ENCODE measurements at regions not wholly inside any gene's neighbourhood (a gene's known extent, or its start where the extent isn't known, plus 50 kb on each side); places are given as distances from the start of the nearest gene placed in this dataset.
"Not testable (repeated sequence)": the region's sequence is repeated elsewhere in the genome, so short reads cannot be mapped to it uniquely, and the experiment has no call there.

DNA sequence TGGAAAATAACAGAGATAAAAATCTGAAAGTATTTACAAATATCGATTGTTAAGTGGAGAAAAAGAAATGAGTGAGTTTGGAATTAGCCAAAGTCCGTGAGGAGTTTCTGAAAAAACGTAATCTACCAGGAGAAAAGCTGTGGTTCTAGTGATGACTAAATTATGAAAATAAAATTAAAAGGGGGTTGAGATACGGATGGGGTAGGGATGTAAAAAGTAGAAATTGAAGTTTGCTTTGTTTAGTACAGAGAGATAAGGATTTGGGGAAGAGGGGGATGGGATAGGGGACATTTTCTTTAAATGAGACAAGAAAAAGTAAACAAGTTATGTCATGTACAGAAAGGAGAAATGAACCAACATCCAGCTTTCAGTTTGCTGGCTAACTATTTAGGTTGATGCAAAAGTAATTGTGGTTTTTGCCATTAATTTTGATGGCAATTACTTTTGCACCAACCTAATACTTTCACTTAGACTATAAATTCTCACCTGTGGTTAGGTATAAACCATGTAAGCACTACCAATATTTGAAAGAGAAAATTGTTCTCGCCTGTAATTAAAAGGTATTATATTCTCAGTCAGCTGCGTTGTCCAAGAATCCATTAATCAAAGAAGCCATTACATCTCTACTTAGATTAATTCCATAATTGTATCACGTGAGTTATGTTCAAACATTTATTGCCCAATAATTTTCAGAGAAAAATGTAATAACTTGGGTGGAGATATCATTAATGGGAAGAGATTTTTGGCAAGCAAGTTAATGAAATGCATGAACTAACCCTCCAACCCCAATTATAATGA is 143.0 kb upstream of the NRP1 start:
- DNase-seq (ENCODE audit: low read depth in 2 of 2): no peak

DNA sequence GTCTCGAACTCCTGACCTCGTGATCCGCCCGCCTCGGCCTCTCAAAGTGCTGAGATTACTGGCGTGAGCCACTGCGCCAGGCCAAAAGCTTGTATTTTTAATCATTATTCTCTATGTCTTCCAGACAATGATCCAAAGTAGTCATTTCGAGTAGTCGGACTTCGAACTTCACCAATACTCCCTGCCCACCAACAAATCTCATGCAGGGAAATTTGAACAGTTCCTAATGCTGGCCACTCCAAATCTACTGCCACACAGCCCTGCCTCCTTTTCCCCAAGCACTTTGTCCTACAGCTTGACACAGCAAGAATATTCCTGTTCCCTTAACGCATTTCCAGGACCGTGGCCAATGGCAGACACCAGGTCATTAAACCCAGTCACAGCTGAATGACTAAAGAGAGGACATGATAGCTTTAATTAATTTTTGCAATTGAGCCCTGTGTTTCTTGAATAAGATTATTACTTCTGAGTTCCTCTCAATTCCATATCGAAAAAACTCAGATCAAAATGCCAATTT is 142.3 kb upstream of the NRP1 start:
- DNase-seq (ENCODE audit: low read depth in 2 of 2): no peak

DNA sequence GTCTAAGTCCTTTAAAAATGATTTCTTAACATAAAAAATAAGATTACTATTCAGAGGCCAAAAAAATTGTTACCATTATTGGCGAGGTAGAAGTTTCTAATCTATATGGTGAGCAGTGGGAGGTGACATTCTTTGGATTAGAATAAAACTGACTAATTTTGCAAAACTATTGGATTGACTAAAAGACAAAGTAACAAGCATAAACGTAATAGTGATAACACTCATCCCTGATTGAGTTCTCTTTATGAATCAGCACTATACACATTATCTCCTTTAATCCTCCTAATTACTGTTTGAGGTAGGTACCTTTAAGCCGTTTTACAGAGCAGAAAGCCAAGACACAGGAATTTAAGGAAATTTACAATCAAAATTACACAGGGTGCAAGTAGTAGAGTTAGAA is 139.2 kb upstream of the NRP1 start:
- no peak for DNase-seq (ENCODE audit: low read depth in 2 of 2)

DNA sequence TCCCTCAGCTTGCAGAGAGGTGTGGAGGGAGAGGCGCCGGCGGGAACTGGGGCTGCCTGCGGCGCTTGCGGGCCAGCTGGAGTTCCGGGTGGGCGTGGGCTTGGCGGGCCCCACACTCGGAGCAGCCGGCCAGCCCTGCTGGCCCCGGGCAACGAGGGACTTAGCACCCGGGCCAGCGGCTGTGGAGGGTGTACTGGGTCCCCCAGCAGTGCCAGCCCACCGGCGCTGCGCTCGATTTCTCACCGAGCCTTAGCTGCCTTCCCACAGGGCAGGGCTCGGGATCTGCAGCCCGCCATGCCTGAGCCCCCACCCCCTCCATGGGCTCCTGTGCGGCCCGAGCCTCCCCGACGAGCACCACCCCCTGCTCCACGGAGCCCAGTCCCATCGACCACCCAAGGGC is 133.5 kb upstream of the NRP1 start:
- DNase-seq (ENCODE audit: low read depth in 2 of 2): not testable (repeated sequence)

DNA sequence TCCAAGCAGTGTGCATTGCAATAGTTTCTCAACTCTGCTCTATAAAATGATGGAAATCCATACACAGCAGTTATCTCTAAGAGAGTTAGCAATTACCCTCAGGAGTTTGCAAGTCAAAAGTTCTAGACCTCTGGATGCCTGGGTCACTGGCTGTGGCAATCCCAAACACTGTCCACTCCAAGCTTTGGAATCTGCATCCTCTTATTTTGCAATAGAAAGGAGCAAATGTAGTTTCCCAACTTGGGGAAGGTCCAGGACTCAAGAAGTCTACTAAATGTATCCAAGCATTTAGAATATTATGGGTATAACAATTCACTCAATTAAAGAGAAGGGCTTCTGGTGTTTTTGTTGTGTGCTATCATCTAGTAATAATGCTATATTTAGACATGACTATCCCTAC is 131.3 kb upstream of the NRP1 start:
- DNase-seq (ENCODE audit: low read depth in 2 of 2): no peak

DNA sequence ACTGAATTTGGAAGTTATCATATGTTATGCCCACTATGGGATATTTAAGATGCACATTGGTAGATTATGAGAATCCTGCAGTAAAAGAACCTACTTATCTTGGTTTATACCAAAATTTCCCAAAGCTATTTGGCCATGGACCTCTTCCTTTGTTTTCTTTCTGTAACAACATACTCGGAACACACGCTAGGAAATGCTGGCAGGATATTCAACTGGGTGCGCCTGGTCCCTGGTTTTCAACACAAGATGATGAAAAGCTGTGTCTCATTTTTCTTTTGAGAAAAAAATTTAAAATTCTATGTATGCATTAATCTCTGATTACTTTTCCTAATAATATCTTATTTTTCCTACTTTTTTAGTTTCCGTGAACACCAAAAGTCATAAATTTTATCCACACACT is 128.5 kb upstream of the NRP1 start:
- DNase-seq (ENCODE audit: low read depth in 2 of 2): no peak

DNA sequence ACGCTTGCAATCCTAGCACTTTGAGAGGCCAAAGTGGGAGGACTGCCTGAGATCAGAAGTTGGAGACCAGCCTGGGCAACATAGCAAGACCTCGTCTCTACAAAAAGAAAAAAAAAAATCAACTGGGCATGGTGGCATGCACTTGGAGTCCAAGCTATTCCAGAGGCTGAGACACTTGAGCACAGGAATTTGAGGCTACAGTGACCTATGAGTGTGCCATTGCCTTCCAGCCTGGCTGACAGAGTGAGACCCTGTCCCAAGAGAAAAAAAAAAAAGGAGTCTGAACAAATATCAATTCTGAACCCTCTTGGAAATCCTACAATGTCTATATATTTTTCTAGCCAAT is 126.8 kb upstream of the NRP1 start:
- no peak for DNase-seq (ENCODE audit: low read depth in 2 of 2)

DNA sequence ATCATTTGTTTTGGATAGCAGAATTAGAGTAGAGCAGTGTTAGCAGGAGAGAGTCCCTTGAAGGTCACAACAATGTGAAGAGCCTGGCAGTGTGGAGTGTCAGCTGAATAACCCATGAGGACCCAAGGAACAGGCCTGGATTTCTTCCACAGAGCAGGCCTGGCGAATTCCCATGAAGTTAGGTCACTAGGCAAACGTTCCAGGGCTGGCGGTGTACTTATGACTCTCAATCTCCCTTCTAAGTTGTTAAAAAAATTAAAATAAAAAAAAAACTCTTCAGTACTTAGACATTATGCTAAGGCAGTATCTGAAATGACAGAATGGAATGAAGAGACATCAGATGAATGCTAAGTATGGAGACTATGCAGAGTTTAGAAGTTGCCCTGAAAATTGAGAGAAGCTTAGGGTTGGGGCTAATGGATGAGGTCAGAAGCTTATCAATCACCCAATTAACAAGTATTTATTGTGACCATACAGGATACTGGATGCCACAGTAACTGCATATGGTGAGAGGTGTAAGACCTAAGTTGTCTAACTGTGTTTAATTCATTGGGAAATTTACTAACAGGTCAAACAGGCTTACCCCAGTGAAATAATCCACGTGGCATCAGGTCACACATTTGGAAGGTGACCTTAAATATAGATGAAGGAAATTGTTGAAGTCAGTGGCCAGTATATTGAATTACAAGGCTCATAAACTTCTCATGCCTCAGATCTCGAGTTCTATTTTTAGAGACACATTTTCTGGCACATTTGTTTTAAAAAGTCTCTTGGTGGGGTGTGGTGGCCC is 126.2 kb upstream of the NRP1 start:
- no peak for DNase-seq (ENCODE audit: low read depth in 2 of 2)

DNA sequence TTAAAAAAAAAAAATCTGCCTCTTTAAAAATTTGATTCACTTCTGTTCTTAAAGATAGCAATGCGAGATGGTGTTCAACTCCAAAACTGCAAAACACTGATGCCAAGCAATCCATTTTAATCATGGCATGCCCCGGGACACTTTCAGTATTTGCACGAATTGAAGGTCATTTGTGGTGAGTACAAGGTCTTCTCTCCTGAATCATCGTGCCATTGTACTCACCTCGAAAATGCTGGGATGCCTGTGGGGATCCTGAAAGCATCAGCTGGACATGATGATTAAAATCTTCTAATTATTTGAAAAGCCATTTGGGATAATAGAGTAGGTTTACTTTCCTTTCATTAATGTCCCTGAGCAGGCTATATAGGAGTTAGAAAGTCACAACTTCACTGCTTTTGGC is 125.1 kb upstream of the NRP1 start:
- no peak for DNase-seq (ENCODE audit: low read depth in 2 of 2)

DNA sequence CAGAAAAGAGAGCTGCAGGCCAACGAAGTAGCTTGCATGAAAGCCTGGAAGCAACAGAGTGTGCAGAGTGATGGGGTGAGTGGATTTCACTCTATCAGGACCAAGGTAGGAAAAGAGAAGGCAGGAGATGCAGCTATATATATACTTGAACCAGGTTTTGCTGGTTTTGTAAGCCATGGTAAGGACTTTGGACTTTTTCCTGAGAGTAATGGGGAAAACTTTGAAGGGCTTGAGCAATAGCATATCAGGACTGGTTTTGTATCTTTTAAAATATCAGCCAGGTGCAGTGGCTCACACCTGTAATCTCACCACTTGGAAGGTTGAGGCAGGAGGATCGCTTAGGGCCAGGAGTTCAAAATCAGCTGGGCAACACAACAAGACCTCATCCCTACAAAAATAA is 120.6 kb upstream of the NRP1 start:
- no peak for DNase-seq (ENCODE audit: low read depth in 2 of 2)

DNA sequence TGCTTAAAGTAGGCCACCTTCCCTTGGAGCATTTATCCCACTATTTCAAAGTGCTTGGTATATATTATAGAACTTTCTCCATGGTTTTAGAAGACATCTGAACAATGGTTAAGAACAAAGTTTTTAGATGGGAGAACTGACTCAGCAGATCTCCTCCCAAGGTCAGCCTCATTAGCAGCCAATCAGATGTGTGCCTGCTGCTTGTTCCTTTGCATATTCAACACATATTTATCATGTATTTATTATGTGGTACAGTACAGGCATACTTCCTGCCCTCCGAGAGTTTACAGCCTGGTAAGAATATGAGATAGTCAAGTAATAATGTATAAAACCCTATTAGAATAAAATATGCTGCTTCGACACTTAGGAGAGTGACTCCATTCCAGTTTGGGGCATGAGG is 120.1 kb upstream of the NRP1 start:
- DNase-seq (ENCODE audit: low read depth in 2 of 2): no peak

DNA sequence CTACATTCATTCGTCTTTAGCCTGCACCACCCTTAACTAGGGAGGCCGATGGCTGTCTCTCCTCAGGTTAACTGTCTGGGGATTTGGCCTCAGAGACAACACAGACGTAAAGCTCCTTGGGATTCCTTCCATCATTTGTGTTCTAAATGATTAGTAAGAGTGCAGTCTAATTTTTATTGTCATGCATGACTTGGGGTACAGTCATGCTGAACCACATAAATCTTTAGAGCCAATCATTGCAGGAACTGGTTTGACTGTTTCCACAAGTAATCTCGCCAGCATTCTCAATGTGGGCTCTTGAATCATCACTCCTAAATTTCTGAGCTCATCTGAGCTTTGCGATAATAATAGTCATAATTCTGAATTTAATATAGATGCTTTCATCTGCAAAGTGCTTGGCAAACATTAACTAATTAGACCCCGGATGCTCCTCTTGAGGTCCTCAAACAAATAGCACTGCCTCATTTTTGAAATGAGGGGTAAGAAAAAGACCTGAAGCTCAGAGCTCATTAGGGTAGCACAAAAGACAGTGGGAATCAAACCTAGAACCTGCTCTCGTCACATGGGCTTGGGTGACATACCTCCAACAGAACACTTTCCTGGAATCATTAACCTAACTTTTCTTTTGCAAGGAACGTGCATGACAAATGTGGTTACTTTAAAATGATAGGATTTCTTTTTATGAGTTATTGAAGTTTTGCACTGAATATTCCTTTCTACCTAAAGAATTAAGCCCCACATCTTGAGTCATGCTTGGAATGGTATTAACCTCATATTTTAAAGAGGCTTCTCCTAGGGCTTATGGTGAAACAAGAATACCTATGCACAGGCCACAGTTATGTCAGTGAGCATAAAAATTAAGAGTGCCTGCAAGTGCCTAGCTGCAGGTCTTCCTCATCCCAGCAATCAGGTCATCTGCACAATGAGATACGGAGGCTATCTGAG is 118.9 kb upstream of the NRP1 start:
- DNase-seq (ENCODE audit: low read depth in 2 of 2): no peak

DNA sequence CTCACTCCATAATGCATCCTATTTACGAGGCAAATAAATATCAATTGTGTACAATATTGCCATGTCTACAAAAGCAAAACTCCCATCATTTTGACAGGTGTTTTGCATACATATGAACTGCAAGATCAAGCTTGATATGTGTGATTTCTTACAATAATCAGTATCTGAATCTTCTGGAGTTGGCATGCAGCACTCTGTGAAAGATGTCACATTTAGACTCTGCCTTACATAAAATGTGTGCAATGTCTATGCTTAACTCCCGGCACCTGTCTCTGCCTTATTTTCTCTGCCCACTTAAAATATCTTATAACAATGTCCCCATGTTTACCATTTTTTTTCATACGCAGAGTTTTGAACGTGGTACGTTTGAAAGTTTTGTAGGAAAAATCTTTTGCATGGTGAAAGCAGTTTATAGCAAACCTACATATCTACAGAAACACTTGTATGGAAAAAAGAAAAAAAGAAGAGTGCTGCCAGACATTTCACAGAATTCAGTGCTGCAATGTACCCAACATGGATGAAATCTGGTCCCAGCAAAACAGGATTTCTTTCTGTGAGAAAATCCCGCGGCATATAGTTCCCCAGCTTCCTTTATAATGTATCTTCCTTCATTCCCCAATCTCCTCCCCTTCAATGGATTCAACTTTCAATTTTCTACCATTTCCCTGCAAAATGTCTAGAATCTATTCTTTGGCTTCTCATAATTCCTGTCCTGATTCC is 114.1 kb upstream of the NRP1 start:
- DNase-seq (ENCODE audit: low read depth in 2 of 2): no peak

DNA sequence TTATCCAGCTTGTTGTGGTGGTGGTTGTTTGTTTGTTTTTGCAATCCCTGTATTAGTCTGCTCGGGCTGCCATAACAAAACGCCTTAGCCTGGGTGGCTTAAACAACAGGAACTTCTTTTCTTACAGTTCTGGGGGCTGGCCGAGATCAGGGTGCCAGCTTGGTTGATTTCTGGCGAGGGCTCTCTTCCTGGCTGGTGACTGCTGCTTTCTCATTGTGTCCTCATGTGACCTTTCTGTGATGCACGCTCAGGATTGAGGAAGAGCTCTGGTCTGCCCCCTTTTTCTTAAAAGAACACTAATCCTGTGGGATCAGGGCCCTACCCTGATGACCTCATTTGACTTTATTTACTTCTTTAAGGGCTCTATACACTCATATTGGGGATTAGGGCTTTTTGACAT is 107.1 kb upstream of the NRP1 start:
- DNase-seq (ENCODE audit: low read depth in 2 of 2): no peak

DNA sequence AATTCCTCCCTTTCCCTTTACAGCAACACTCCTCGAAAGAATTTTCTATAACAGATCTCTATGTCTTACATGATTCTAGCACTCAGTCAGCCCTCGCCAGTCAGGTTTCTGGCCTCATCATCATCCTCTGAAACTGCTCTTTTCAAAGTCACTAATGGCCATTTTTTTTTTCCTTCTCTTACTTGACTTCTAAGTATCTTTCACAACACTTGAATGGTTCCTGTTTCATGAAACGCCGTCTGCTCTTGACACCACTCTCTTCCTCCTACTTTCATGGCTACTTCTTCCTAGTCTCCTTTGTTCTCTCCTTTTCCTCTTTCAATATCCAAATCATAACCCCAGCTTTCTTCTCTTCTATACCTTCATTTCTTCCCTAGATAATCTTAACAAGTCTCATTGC is 100.5 kb upstream of the NRP1 start:
- no peak for DNase-seq (ENCODE audit: low read depth in 2 of 2)

DNA sequence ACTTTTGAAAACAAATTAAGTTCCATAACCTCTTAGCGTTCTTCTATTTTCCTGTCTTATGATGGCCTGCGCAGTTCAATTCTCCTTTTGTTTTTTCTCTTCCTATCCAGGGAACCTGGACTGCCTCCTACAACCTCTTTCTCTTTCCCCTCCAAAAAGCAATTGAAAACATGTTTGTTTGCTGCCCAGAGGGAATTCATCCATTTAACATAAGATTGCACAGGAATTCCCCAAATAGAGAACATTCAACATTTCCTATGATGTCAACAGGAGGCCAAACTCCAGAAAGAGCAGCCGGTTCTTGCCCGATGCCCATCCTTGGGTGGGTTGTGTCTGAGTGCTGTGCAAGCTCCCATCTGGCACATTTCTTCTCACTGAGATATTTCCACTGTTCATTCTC is 94.2 kb upstream of the NRP1 start:
- DNase-seq (ENCODE audit: low read depth in 2 of 2): no peak

DNA sequence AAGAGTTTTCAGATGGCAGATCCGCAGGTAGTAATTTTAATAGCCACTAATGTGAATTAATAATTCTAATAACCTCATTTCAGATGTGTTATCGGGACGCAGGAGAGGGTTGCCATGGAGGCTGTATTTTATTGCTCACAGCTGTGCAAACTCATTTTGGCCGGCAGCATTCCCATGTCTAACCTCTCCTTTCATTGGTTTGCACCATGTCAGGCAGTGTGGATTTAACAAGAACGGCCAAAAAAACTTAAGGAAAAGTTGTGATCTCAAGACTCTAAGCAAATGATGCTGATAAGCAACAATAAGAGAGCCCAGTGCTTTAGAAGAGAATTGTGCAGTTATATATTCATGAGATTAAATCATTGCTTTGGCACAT is 88.7 kb upstream of the NRP1 start:
- DNase-seq (ENCODE audit: low read depth in 2 of 2): no peak

DNA sequence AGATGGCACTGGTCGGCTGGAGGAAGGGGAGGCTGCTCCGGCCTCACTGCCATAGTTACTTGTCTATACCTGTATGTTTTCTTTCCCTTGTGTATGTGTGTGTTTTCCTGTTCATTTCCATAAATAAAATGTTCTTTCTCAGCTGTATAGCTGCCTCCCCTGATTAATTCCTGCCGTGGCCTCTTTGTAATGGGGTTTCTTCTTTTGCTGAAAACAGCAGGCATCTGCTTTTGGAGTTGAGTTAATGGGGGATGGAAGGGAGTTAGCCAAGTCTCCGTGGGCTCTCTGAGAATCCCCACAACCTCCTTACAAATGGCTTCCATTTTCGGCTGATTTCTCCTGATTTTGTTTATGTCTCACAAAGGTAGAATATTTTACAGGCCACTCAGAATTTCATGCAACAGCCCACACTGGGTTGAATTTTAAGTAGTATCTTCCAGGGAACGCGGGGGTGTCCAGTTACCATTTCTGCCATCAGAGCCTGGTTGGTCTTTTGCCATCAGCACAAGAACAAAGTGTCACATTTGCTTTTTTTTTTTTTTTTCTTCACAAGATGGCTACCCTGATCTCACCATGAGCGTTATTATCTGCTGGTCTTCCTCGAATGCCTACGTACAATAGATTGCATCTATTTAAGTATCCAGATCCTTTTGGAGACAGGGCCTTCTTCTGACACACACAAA is 88.1 kb upstream of the NRP1 start:
- DNase-seq (ENCODE audit: low read depth in 2 of 2): no peak

DNA sequence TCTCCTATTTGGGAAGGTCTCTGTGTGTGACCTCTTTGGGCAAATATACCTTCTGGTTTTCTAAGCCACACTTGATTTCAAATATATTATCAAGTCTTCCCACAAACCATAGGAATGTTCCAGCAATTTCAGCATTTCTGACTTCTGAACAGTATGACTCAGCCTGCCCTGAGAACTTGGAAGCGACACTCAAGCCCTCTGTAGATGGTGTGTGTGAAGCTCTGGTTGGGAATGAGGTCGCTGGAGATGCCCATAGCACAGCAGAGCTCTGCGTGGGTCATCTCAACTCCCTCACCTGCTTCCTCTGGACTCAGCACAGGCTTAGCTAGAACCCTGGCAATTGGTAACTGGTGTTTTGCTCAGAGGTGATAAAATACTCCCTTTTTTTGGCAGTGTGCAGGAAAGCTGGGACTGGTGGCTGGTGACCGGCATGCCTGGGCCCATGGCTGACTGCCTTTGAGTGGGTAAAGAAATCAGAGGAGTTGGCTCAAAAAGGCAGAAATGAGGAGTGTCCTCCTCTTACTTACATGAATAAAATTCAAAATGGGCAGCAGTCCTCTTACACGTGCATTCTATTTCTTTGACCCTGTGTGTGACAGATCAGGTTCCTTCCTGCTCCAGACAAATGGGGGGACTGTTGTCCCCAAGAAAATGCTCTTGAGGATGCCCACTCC is 87.5 kb upstream of the NRP1 start:
- DNase-seq (ENCODE audit: low read depth in 2 of 2): no peak

DNA sequence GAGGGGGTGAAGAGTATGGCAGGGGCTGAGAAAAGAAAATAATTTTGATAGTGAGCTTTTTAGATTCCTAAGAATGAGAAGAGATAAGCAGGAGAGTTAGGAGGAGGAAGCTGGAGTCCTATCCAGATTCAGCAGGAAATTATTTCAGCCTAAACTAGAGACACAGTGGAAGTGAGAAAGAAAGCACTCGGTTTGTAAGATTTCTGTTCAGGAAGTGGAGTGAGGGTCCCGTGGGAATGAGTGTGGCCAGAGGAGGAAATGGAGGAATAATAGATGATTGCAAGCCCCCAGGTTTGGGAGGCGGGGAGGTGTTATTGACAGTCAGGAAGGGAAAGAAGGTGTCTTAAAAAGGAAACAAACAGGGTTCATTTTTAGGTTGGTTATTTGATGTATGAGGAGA is 84.8 kb upstream of the NRP1 start:
- no peak for DNase-seq (ENCODE audit: low read depth in 2 of 2)
